ENCODE measurements at regions not wholly inside any gene's neighbourhood (a gene's known extent, or its start where the extent isn't known, plus 50 kb on each side); places are given as distances from the start of the nearest gene placed in this dataset.
A peak's percentile ranks its signal among the peaks of the same experiment; 100 is the strongest.

GRCh38 chr1:233790662-233791371 is 113.7 kb upstream of the SLC35F3 start:
- peak; percentile 94 to 99 (median 98) for ATAC-seq
- WGBS (ENCODE audit: insufficient coverage, low coverage, low lambda C conversion rate, missing lambda C conversion rate), result 24% methylated on average over 7 of the region's 8 CpGs
- no peak overlapping the region for H3K4me3 ChIP-seq
- no peak for TF ChIP-seq POLR2A (IDR thresholded peaks at IDR 0.05)
- TF ChIP-seq CTCF (IDR thresholded peaks at IDR 0.05), result peak; percentile 87 to 96 (median 88)
- DNase-seq, result peak in 1 of 3 donors; percentile 45
- no peaks in the 10 kb centered on the region for H3K9me3 ChIP-seq
- intact Hi-C loops (cut with DNase I), result loop anchor here in 1 of 2 donors (5.0 kb wide), 1 partner anchor 349 kb away; no protein-coding TSS in a partner anchor
- no peak overlapping the region for H3K27ac ChIP-seq
- no peaks in the 10 kb centered on the region for H3K27me3 ChIP-seq
- H3K4me1 ChIP-seq, result no peaks in the 10 kb centered on the region
- no peaks in the 10 kb centered on the region for H3K36me3 ChIP-seq

- no peak for ATAC-seq
- Histone ChIP-seq H3K4me1 (no peaks in the 10 kb centered on the region), H3K27ac (no peak overlapping the region), H3K4me3 (no peak overlapping the region), H3K27me3 (no peaks in the 10 kb centered on the region), H3K36me3 (no peaks in the 10 kb centered on the region), H3K9me3 (no peaks in the 10 kb centered on the region)
- no peak for DNase-seq
- intact Hi-C loops (cut with DNase I), result loop anchor here in 1 of 2 donors (5.0 kb wide), 1 partner anchor 349 kb away; no protein-coding TSS in a partner anchor
- TF ChIP-seq CTCF (IDR thresholded peaks at IDR 0.05) (no peak), POLR2A (IDR thresholded peaks at IDR 0.05) (no peak)
- 4% methylated on average over 1 of the region's 1 CpG for WGBS (ENCODE audit: insufficient coverage, low coverage, low lambda C conversion rate, missing lambda C conversion rate)
Observed at GRCh38 chr1:233791372-233791703, 113.1 kb upstream of the SLC35F3 start.

GRCh38 chr1:233791721-233792120 is 112.8 kb upstream of the SLC35F3 start:
- H3K27me3 ChIP-seq, result no peaks in the 10 kb centered on the region
- H3K36me3 ChIP-seq, result no peaks in the 10 kb centered on the region
- TF ChIP-seq POLR2A (IDR thresholded peaks at IDR 0.05) (no peak), CTCF (IDR thresholded peaks at IDR 0.05) (no peak)
- ATAC-seq (no peak), DNase-seq (no peak)
- H3K27ac ChIP-seq, result no peak overlapping the region
- H3K4me1 ChIP-seq, result no peaks in the 10 kb centered on the region
- 84% methylated on average over 6 of the region's 6 CpGs for WGBS (ENCODE audit: insufficient coverage, low coverage, low lambda C conversion rate, missing lambda C conversion rate)
- H3K4me3 ChIP-seq, result no peak overlapping the region
- intact Hi-C loops (cut with DNase I), result loop anchor here in 1 of 2 donors (5.0 kb wide), 1 partner anchor 349 kb away; no protein-coding TSS in a partner anchor
- H3K9me3 ChIP-seq, result no peaks in the 10 kb centered on the region

GRCh38 chr1:233794863-233795262 is 109.6 kb upstream of the SLC35F3 start:
- Histone ChIP-seq H3K4me3 (no peak overlapping the region), H3K27me3 (no peaks in the 10 kb centered on the region), H3K9me3 (no peaks in the 10 kb centered on the region), H3K36me3 (no peaks in the 10 kb centered on the region), H3K27ac (no peak overlapping the region), H3K4me1 (no peaks in the 10 kb centered on the region)
- no peak for ATAC-seq
- TF ChIP-seq CTCF (IDR thresholded peaks at IDR 0.05), result no peak
- TF ChIP-seq POLR2A (IDR thresholded peaks at IDR 0.05), result no peak
- 100% methylated on average over 2 of the region's 2 CpGs for WGBS (ENCODE audit: insufficient coverage, low coverage, low lambda C conversion rate, missing lambda C conversion rate)
- no peak for DNase-seq
- intact Hi-C loops (cut with DNase I), result loop anchor here in 1 of 2 donors (5.0 kb wide), 1 partner anchor 353 kb away; no protein-coding TSS in a partner anchor
